ENCODE measurements at regions not wholly inside any gene's neighbourhood (a gene's known extent, or its start where the extent isn't known, plus 50 kb on each side); places are given as distances from the start of the nearest gene placed in this dataset.
"Not testable (repeated sequence)": the region's sequence is repeated elsewhere in the genome, so short reads cannot be mapped to it uniquely, and the experiment has no call there.

GRCh38 chr17:36846410-36847292, 90.6 kb upstream of the LHX1 start:
- no peaks in the 10 kb centered on the region for H3K4me1 ChIP-seq
- ATAC-seq (no peak), DNase-seq (no peak)
- peaks cover 0 to 70% (median 24%) of the 10 kb centered on the region in 9 donors for H3K27me3 ChIP-seq
- no peaks in the 10 kb centered on the region for H3K36me3 ChIP-seq
- H3K4me3 ChIP-seq = no peak overlapping the region
- WGBS, 4 donors = 44 to 52% (median 50%) methylated on average over 14 of the region's 14 CpGs
- no peaks in the 10 kb centered on the region for H3K9me3 ChIP-seq
- H3K27ac ChIP-seq = no peak overlapping the region
- intact Hi-C loops (cut with DNase I) = no loop called here
- TF ChIP-seq POLR2A (IDR thresholded peaks at IDR 0.05) = no peak
- no peak for TF ChIP-seq CTCF (IDR thresholded peaks at IDR 0.05)

GRCh38 chr17:36848008-36848902, 89.0 kb upstream of the LHX1 start:
- DNase-seq (no peak), ATAC-seq (no peak)
- intact Hi-C loops (cut with DNase I) = no loop called here
- H3K36me3 ChIP-seq = no peaks in the 10 kb centered on the region
- no peak overlapping the region for H3K4me3 ChIP-seq
- H3K9me3 ChIP-seq = no peaks in the 10 kb centered on the region
- H3K27ac ChIP-seq = no peak overlapping the region
- 64 to 72% (median 68%) methylated on average over 9 to 10 of the region's 10 CpGs for whole genome bisulfite sequencing, 4 donors
- no peaks in the 10 kb centered on the region for H3K4me1 ChIP-seq
- peaks cover 0 to 62% (median 26%) of the 10 kb centered on the region in 9 donors for H3K27me3 ChIP-seq
- no peak for TF ChIP-seq POLR2A (IDR thresholded peaks at IDR 0.05)
- no peak for TF ChIP-seq CTCF (IDR thresholded peaks at IDR 0.05)

- ATAC-seq; DNase-seq; intact Hi-C loops (cut with DNase I); H3K36me3 ChIP-seq; H3K4me3 ChIP-seq; H3K4me1 ChIP-seq; H3K9me3 ChIP-seq; H3K27ac ChIP-seq: not testable (repeated sequence)
- peaks cover 0 to 60% (median 26%) of the 10 kb centered on the region in 9 donors for H3K27me3 ChIP-seq
- WGBS, 4 donors = 73 to 94% (median 91%) methylated on average over 9 of the region's 9 CpGs
Measured at GRCh38 chr17:36849020-36849419, 88.3 kb upstream of the LHX1 start.

- intact Hi-C loops (cut with DNase I) = no loop called here
- ATAC-seq (no peak), DNase-seq (no peak)
- Histone ChIP-seq H3K4me3 (no peak overlapping the region), H3K27ac (no peak overlapping the region), H3K4me1 (no peaks in the 10 kb centered on the region), H3K36me3 (no peaks in the 10 kb centered on the region), H3K27me3 (peaks cover 0 to 56% (median 22%) of the 10 kb centered on the region in 9 donors), H3K9me3 (no peaks in the 10 kb centered on the region)
- WGBS, 4 donors = 21 to 30% (median 28%) methylated on average over 9 of the region's 9 CpGs
- TF ChIP-seq CTCF (IDR thresholded peaks at IDR 0.05) (no peak), POLR2A (IDR thresholded peaks at IDR 0.05) (no peak)
Measured at GRCh38 chr17:36849871-36850348, 87.4 kb upstream of the LHX1 start.
